ENCODE measurements at regions not wholly inside any gene's neighbourhood (a gene's known extent, or its start where the extent isn't known, plus 50 kb on each side); places are given as distances from the start of the nearest gene placed in this dataset.

DNA sequence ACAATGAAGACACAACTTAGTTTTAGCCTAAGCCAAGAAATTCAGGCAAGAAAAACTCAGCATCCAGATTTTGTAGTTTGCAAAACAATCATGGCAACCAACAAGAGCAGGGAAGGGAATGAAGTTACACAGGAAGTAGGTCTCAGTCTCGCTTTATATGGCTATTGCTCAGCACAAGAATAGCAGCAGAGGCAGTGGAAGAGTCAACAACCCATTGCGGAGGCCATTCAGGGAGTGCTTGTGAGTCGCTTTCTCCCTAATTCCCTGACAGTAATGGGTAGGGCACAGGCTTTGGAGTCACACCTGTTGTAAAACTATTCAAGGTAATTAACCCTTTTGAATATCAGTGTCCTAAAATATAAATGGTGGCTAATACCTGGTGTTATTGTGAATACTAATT, 238.5 kb downstream of the HDGFL1 start:
- TF ChIP-seq, protein P1, sequence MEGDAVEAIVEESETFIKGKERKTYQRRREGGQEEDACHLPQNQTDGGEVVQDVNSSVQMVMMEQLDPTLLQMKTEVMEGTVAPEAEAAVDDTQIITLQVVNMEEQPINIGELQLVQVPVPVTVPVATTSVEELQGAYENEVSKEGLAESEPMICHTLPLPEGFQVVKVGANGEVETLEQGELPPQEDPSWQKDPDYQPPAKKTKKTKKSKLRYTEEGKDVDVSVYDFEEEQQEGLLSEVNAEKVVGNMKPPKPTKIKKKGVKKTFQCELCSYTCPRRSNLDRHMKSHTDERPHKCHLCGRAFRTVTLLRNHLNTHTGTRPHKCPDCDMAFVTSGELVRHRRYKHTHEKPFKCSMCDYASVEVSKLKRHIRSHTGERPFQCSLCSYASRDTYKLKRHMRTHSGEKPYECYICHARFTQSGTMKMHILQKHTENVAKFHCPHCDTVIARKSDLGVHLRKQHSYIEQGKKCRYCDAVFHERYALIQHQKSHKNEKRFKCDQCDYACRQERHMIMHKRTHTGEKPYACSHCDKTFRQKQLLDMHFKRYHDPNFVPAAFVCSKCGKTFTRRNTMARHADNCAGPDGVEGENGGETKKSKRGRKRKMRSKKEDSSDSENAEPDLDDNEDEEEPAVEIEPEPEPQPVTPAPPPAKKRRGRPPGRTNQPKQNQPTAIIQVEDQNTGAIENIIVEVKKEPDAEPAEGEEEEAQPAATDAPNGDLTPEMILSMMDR (IDR thresholded peaks at IDR 0.05): no peak
- TF ChIP-seq POLR2A (IDR thresholded peaks at IDR 0.05): no peak
